GM18508 (cell line): ENCODE measurements at regions not wholly inside any gene's neighbourhood (a gene's known extent, or its start where the extent isn't known, plus 50 kb on each side); places are given as distances from the start of the nearest gene placed in this dataset.

Source experiments
- ATAC-seq: cut with Tn5 transposase; IDR thresholded peaks from one replicate; pipeline ENCODE4 v1.9.1; 2021; ENCODE audit warnings: moderate number of reproducible peaks; ENCODE audit not compliant: insufficient read depth, unreplicated experiment

DNA sequence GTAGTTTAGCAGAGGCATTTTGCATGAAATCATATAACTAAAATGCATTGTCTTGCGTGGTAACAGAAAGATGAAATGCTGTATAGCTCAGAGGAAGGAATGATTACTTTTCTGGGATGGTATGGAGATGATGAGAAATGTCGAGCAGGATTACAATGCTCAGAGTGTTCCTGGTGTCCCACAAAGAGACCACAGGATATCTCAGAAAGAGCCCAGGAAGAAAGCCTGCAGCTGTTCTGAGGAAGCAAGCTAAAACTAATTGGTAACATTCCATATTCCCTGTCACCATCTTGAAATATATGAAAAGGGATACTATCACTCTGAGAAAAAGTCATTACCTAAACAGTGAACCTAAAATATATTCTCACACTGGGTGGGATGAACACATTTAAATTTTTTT is 233.1 kb downstream of the POU4F1 start:
- no peak for ATAC-seq

DNA sequence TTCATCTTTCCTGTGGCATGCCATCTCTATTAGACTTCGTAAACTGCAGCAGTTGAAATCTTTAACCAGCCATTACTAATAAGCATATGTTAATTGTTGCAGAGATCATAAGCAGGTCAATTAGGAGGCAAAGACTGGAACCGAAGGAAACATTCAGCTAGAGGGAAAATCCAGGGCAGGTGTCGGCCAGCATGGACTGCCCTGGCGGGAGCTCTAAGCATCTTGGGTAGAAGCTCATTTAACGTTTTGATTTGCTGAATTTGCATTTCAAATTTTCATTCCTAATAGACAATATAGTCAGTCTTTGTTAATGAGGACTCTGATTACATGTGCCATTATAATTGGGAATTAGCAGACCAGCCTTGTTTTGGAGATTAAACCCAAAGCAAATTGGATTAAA is 238.6 kb downstream of the POU4F1 start:
- no peak for ATAC-seq

GRCh38 chr13:78341032-78341431 is 262.3 kb downstream of the POU4F1 start:
- no peak for ATAC-seq

- ATAC-seq = no peak
Measured at GRCh38 chr13:78339927-78340326, 263.4 kb downstream of the POU4F1 start.

GRCh38 chr13:78334059-78334458 is 269.3 kb downstream of the POU4F1 start:
- no peak for ATAC-seq

- no peak for ATAC-seq
Measured at GRCh38 chr13:78326633-78327032, 276.7 kb downstream of the POU4F1 start.

- no peak for ATAC-seq
Measured at GRCh38 chr13:78325585-78325984, 277.8 kb downstream of the POU4F1 start.

DNA sequence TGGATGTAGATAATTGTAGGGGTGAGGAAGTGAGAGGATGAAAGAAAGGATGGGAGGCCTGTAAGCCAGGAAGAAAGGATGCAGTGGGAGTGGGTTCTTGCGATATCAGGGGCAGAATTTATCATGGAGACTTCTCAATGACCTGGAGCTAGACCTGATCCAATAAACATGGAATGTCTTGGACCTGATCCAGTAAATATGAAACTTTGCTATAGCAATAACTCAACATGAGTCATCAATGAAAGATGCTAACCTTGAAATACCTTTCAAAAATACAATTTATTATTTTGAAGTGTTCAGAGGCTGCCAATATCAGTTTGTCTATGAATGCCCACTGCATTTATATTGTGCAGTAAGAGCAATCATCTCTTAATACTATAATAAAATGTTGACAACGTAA is 279.5 kb downstream of the POU4F1 start:
- no peak for ATAC-seq

GRCh38 chr13:78323040-78323439 is 280.3 kb downstream of the POU4F1 start:
- ATAC-seq = no peak

GRCh38 chr13:78319101-78319627 is 284.2 kb downstream of the POU4F1 start:
- no peak for ATAC-seq

GRCh38 chr13:78317030-78317429 is 286.3 kb downstream of the POU4F1 start:
- ATAC-seq = no peak

GRCh38 chr13:78309497-78310180 is 293.7 kb downstream of the POU4F1 start:
- ATAC-seq = no peak

- no peak for ATAC-seq
Measured at GRCh38 chr13:78306519-78307206, 296.7 kb downstream of the POU4F1 start.

DNA sequence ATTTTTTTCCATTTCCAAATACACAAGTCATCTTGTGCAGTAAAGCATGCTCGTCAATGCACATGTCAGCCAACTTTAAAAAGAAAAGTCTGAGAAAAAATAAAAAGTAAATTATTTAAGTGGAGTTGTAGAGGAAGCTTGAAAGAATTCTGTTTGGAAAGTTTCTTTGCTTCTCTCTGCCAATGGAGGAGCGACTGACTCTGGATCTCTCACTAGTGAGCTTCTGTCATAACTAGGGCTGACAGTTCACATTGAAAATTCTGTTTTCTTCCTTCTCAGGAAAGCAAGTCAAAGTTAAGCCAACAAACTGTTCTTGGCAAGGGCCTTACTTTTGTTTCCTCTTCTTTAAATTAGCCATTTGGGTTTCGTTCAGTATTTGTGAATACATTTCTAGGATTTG is 298.2 kb downstream of the POU4F1 start:
- no peak for ATAC-seq

GRCh38 chr13:78299832-78300623 is 303.3 kb downstream of the POU4F1 start:
- peak; percentile 49 for ATAC-seq

DNA sequence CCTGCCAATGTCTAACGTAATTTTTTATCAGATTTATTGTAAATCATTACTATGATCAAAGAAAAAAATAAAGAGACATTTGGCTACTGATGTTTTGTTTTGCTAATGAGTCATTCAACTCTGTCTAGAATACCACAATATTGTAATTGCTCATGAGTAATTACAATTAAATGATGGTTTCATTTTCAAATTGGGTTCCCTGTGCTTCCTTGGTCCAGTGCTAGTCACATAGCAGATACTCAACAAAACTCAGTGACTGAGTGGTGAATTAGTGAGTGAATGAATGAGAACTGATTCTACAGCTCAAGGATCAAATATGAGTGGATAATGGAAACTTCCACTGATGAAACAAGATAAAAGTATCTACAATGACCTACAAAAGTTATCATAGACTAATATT is 304.7 kb downstream of the POU4F1 start:
- no peak for ATAC-seq

DNA sequence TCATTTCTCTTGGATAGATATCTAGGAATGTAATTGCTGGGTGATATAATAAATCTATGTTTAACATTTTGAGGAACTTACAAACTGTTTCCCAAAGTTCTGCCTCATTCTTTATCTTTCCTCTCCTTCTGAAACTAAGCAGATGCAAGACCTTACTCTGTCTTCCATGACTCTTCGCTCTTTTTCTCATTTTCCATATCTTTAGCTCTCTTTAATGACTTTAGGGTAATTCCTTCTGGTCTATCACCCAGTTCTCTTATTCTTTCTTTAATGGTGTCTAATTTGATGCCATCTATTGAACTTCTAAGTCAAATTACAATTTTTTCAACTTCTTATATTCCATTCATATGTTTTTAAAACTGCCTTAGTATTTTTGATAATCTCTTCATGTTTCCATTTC is 316.6 kb downstream of the POU4F1 start:
- ATAC-seq = no peak

- ATAC-seq = no peak
Measured at GRCh38 chr13:78265098-78265497, 338.3 kb downstream of the POU4F1 start.

GRCh38 chr13:78258304-78258703 is 339.7 kb upstream of the EDNRB start:
- ATAC-seq = no peak

DNA sequence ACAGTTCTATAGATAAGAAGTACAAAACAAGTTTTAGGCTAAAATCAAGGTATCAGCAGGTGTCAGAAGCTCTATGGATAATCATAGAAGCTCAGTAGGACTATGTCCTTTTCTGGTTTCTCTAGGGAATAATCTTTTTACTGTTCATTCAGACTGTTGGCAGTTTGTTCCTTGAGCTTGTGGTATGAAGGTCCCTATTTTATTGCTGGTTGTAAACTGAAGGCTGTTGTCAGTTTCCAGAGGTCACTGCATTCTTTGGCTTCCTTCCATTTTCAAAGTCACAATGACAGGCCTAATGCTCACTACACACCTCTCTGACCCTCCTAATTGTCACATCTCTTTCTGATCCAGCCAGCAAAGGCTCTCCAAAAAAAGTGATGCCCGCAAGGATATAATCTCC is 337.9 kb upstream of the EDNRB start:
- no peak for ATAC-seq

GRCh38 chr13:78254113-78254512 is 335.5 kb upstream of the EDNRB start:
- ATAC-seq = no peak
